ENCODE measurements at regions not wholly inside any gene's neighbourhood (a gene's known extent, or its start where the extent isn't known, plus 50 kb on each side); places are given as distances from the start of the nearest gene placed in this dataset.

DNA sequence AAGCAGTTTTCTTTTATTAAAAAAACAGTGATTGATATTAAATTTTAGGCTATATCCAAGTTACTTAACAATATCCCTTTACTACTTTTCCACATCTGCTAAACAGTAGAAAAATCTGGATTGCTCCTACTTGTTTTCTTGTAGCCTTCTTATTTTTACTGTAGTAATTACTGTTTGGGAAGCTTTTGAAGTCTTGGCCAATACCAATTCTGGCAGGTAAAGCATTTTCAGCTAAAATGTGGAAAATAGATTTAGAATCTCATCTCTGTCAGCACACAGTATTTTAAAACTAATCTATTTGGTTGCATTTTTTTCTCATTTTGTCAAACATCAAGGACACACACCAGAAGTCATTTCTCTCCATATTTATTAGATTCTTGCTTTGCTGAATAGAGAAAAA is 1485.7 kb upstream of the PIK3C3 start:
- no peak for DNase-seq (ENCODE audit: low spot score)

DNA sequence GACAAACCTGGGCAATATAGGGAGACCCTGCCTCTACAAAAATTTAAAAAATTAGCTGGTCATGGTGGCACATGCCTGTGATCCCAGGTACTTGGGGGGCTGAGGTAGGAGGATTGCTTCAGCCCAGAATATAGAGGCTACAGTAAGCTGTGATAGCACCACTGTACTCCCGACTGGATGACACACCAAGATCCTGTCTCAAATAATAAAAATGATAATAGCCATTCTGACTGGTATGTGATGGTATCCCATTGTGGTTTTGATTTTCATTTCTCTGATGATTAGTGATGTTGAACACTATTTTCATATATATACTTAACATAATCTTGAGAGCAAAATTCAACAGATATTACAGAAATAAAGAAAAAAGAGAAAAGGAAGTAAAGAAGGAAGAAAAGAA is 1491.0 kb upstream of the PIK3C3 start:
- DNase-seq (ENCODE audit: low spot score): no peak

DNA sequence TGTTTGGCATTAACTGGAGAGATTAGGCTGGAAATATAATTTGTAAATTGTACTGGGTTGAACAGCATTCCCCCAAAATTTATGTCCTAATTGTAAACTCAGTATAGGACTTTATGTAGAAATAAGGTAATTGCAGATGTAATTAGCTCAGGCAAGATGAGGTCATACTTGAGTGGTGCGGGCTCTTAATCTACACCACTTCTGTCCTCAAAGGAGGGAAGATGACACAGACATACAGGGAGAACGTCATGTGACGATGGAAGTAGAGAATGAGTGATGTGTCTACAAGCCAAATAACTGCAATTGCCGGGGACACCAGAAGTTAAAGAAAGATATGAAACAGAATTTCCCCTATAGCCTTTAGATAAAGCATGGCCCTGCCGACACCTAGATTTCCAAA is 1501.1 kb upstream of the PIK3C3 start:
- DNase-seq (ENCODE audit: low spot score): no peak

DNA sequence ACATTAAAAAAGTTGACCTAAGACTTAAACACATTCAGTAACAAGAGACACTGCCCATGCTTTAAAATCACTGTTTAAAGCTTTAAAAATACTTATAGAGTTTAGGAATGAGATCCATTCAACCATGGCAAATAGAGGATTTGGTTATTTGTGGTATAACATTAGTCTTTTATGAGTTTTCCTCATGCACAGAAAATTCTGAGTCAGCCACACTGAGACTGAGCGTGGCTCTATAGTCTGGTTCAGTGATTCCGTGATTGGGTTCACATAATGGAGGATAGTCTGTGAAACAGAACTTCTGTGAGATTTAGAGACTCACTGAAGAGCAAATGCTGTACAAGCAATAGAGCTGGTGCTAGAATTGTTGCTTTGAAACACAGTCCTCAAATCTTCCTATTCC is 1502.4 kb upstream of the PIK3C3 start:
- DNase-seq (ENCODE audit: low spot score): no peak

DNA sequence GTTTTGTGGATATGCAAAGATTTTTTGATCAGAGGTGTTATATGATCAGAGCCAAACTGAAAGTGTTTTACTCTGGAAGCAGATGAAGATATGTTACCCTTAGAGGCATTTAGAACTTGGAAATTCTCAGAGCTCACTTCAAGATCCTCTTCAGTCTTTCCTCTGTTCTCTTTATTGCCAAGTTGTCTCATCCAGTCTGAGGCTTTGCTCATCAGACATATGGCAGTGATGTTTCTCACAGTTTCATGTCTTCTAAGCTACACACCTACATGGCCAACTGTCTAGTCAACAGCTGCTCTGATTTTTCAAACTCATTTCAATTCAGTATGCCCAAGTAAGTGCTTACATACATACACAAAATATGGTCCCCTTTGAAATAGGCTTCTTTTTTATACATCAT is 1504.3 kb upstream of the PIK3C3 start:
- no peak for DNase-seq (ENCODE audit: low spot score)

DNA sequence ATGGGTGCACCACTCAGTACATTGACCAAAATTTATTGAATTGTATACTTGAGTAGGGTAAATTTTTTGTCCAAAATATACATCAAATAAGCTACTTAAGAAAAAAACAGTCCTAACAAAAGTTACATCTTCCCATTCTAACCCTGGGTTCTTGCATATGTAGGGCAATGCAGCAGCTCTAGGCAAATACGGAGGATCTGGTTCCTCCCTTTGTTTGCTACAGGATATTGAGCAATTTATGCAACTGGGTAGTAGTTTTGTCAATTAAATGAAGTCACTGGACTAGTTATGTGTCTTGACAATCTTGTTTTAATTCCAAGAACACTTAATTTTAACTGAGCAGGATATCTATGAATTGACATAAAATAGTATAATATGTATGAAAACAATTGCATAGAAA is 1507.2 kb upstream of the PIK3C3 start:
- DNase-seq (ENCODE audit: low spot score): no peak

DNA sequence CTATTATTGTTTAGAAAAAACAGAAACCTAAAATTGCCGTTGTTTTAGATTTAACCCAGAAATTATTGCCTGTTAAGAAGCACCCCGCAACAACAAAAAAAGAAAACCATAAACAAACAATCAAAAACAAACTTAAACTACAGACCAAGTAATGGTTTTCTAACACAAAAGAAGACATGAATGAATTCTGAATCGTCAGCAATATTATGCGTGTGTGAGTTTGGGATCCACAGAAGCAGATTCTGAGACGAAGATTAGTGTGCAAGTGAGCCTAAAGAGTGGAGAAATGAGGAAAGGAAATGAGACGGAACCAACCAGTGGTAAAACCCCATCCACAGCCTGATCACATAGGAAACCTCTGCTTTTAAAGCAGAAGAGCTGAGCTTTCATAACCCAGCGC is 1514.9 kb upstream of the PIK3C3 start:
- DNase-seq (ENCODE audit: low spot score): no peak

DNA sequence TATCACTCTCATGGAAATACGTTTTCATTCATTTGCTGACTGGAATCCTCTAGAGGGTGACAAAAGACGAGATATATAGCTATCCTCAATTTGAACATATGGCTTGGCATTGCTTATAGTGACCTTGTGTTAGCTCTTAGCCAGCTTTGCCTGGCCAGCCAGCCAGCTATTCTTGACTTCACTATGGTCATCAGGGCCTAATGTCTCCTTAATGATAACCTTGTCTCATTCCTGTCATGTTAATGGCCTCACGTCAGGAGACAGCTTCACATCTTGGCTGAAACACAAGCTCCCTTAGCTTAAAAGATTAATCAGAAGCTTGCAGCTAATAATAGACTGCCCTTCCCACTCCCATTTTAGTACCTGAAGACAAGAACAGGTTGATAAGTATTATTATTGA is 1517.5 kb upstream of the PIK3C3 start:
- no peak for DNase-seq (ENCODE audit: low spot score)

DNA sequence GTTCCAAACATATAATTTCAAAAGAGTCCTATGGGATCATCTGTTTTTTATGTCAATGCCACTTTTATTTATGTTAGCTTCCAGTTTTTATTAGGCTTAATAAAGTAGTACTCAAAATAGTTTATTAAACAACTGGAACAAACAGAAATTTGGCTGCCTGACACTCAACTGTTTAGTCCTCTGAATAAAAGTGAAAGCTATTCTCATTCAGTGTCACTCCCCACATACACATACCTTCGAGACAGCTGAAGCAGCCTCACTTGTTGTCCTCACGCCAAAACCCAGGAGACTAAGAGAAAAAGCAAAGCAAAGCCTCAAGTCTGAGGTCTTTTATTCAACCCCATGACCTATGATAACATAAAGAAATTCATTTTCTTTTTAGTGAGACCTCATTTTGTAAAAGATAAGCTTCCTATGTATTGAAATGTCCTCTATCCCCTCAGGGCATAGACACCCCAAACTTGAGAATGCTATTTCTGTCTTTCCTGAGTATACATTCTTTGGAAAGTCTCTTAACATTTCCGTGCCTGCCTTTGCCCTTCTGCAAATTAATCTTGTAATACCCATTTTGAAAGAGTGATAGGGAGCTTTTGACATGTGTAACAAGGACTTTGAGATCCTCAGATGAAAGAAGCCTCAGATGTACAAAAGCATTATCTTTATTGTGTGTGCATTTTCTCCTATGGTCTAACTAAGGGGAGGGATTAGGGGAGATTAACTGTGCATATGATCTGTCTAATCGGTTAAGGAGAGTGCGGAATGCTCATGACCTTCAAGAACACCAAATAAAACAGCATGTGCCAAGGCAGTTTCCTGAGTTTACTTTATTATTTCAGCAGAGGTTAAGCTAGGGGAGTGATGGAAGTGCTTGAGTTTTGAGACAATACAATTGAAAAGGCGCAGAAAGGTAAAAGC is 1523.7 kb upstream of the PIK3C3 start:
- DNase-seq (ENCODE audit: low spot score): no peak

DNA sequence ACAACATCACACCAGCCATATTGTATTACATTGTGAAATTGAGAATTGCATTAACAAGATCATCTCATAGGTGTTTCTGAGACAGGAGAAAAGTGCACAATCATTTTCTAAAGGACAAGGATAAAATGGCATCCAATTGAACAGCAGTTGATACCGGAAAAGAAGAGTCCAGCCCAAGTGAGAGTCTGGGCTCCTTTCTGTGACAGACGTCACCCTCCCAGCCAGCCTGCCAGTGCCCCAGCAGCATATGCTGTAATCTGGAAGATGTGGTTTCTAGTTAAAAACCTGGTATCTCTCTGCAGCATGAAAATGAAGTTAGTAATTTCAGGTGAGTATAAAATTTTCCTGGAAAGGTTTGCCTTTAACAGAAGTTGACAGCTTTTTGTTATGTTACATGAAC is 1531.7 kb upstream of the PIK3C3 start:
- no peak for DNase-seq (ENCODE audit: low spot score)

DNA sequence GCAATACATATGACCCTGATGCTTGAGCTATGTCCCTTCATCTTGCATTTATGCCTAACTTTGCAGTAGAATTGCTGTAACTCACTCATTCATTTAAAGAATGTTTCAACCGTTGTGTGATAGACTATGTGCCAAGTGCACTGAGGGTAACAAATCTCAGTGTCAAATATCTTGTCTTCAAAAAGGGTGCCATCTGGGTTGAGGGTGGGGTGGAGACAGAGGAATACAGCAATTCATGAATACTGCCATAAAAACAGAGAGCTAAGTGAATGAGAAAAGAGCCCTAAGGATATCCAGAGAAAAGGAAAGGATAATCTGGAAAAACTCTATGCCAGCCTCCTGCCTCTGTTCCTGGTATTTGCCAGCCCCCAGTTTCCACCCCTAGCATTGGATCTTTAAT is 1534.4 kb upstream of the PIK3C3 start:
- DNase-seq (ENCODE audit: low spot score): no peak

DNA sequence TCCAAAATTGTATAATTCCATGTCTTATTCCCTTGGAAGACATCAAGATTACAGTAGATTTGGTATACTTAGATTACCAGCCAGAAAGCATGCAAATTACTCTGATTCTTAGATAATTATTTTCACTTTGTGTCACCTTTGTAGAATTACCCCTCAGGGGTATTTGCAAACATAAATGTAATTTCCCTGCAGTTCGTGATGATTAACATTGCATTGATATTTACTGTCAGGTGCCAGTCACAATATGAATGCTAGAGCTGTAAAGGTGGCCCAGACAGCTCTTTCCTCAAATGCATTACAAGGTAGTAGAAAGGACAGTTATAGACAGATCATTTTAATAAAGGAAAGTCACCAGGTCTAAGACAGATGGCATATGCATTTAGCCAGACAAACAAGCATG is 1537.5 kb upstream of the PIK3C3 start:
- DNase-seq (ENCODE audit: low spot score): no peak

DNA sequence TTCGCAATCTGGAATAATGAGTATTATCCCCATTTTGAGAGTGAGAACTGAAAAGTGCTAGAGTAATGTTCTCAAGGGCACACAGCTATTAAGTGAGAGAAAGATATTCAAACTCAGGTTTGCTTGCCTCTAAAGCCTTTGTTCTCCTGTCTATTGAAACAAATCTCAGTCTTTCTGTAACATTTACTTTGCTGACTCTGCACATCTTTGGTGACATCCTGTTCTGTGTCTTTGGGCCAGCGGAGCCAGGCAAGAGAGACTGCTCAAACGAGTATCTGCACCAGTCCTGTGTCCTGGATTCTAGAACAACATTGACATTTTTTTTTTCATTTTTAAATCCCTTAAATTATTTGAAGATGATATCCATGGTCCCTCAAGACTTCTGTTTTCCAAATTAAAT is 1539.2 kb upstream of the PIK3C3 start:
- no peak for DNase-seq (ENCODE audit: low spot score)

DNA sequence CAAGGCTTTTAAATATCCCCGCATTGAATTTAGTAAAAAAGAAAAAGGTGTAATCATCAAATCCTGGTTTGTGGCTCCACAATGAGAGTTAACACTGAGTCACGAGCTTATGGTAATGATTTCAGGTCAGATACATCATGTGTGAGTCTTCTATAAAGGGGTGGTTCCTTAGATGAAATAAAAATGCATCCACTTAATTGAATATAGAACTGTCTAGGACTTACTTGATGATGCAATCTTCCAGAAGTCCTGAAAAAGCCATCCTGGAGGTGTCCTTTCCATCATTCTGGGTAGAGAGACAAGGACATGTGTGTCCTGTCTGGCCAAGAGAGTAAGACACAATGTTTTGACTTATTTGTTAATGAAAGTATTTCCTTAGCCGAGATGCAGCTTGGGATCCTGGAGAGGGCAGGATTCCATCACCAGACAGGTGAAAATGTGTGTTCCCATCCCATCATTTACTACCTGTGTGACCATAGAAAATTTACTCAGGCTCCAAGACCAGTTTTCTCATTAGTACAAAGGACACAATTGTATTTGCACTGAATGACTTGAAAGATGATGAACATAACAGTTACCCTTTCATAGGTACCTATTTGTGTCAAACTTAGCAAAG is 1539.8 kb upstream of the PIK3C3 start:
- DNase-seq (ENCODE audit: low spot score): no peak

DNA sequence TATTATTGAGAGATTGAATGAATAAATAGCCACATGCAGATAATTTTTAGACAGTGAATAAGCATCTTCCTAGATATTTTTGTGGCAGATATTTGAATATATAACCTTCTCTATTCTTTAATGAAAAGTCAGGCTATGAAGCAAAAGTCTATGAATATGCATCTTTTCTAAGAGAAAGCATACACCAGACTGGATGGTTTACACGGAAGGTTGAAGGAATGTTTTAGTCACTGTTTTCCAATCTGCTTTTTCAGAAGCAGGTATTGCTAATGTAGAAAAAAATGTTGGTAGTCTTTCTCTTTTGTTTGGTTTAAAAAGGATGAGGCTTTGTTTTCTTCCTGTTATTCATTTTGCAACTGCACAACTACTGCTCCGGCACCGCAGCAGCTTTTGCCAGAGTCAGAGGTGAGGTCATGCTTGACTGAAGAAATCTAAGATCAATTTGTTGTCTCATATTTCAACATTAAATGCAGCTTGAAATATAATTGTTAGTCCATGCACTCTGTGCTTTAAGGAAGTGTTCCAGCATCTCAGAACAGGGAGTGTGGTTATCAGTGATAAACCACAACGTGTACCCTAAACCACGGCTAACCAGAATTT is 1540.8 kb upstream of the PIK3C3 start:
- no peak for DNase-seq (ENCODE audit: low spot score)

DNA sequence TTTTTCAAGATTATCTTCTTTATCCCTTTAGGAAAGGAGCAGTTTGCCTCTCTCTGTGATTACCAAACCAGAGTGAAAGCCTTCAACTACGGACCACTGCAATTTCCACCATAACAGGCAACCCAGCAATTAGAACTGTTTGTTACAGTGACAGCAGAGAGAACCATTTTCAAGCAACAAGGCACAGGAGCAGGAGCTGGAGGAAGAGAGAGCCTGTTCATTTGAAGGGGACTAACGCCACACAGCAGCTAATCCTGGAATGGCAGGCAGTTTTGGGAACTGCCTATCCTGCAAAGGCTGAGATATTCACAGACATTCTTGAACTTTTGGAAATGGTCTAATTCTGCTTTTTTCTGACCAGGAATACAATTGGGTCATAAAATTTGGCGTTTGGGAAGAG is 1541.9 kb upstream of the PIK3C3 start:
- peak; percentile 17 for DNase-seq (ENCODE audit: low spot score)

DNA sequence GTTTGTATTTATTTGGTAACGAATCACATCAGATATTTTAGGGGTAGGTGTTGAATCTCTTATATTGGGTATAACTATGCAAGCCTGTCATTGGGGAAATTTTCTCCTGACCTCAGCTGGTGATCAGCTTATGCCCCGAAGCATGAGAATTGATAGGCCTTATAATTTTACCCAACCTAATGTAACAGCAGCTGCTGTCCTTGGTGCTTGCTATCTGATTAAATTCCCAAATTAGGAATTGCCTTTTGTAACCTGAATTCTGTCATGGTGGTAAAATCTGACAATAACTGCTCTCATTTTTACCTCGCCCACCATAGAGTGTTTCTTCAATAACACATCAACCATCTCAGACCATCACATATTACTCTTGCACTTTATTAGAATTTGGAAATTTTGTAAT is 1542.6 kb upstream of the PIK3C3 start:
- DNase-seq (ENCODE audit: low spot score): no peak

DNA sequence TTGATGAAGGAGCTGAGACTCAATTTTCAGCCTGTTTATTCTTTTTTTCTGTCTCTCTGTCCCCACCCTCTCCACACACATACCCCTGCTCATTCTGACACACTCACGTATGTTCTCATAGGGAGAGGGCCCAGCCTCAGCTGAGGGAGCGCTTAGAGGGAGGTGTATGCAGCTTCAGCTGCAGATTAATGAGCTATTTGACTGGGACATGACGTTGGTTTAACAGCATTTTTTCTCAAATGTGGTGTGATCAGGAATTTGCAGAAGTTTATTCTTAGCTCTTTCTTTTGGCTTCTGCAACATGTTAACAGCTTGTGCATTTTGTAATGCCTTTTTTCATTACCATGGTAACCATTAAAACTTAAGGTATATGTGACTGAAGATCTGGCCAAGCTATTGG is 1547.1 kb upstream of the PIK3C3 start:
- DNase-seq (ENCODE audit: low spot score): no peak

DNA sequence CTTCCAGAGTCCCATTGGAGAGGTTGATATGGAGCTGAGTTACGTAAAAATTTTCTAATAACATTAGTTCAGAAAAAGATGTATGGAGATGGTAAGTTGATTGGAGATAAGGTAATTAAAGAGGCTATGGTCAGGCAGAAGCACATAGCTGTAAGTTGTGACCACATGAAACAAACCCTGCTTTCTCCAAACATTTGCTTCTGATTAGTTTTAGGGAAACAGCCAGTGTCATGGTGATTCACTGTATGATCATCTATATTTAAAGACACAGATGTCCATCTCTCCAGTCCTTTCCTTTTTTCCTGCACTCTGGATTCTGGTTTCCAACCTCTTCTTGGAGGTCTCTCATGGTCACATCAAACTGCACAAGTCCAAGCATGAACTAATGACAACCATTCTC is 1550.8 kb upstream of the PIK3C3 start:
- DNase-seq (ENCODE audit: low spot score): no peak

DNA sequence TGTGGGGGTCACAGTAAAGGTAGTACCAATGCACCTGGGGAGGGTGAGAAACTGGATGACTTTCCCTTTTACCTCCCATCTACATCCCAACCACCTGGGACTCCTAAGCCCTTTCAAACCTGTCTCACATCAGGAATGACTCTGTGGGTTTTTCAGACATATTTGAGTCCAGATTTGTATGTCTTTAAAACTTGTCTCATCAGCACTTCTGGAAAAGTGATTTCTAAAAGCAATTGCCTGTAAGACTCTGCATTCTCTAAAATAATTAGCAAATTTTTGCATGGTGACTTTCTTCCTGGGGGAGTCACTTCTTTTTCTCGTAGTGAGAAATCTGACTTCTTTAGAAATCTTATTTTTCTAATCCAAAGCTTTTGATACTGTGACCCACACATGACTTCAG is 1553.0 kb upstream of the PIK3C3 start:
- DNase-seq (ENCODE audit: low spot score): no peak

DNA sequence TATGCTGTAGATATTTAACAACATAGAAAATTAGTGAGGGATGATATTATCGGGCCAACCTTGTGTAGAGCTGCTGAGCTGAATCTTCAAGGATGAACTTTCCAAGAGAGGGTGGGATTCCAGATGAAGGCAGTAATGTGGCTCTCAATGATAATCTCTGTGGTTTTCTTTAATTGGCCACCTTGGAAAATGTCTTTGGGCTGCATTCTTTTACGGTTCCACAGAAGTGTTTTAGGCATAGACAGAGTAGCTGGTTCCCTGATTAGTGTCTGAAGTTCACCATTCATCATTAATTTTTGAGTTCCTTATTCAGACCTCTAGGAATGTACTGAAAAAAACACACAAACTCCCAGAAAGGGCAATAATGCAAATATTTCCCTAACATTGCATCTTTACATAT is 1566.9 kb upstream of the PIK3C3 start:
- no peak for DNase-seq (ENCODE audit: low spot score)

DNA sequence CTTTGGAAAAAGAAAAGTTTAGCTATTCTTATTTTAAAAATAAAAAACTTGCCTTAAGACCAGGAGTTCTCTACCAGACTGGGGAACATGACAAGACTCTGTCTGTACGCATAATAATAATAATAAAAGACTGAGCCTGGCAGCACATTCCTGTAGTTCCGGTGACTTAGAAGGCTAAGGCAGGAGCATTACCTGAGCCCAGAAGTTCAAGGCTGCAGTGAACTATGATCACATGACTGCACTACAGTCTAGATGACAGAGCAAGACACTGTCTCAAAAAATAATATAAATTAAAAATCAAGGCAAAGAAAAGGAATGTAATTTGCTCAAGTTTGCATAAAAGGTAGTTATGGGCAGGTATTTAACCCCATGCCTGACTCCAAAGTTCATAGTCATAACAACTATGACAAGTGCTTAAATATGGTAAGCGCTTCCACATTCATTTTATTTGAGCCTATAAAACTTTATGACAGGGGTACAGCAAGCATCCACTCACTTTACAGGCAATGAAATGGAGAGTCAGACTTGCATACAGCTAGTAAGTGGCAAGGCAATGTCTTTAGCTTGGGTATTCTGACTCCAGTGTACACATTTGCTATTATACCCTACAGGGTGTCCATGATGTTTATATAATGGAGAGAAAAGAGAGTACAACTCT is 1567.8 kb upstream of the PIK3C3 start:
- no peak for DNase-seq (ENCODE audit: low spot score)

DNA sequence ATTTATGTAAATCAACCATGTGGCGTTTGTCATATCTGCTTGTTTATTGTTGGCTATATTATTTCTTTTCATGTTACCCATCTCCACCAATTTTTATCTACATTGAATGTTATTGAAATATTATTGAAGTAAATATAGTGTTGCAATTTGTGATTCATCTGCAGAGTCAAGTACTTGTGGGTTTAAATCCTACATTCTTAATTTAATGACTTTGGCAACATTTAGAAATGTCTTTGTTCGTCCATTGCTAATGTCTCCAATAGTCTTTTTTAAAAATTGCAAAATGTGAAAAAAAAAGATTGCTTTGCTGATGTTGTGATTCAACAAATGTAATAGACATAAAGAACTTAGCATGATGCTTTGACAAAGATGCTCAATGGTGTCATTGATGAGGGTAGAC is 1572.8 kb upstream of the PIK3C3 start:
- DNase-seq (ENCODE audit: low spot score): no peak

Measured in HT-29 (cell line).